GM06990 (cell line): ENCODE measurements at regions not wholly inside any gene's neighbourhood (a gene's known extent, or its start where the extent isn't known, plus 50 kb on each side); places are given as distances from the start of the nearest gene placed in this dataset.

ENCODE experiments used
- DNase-seq: peaks from one replicate; pipeline ENCODE4 v3.0.0-alpha.2; 2011; ENCODE audit not compliant: insufficient read length; ENCODE audit errors: extremely low read depth
- H3K27me3 ChIP-seq: replicated peaks from 2 replicates; pipeline ENCODE4 v1.6.0; 2011; ENCODE audit warnings: low read length; ENCODE audit not compliant: control insufficient read depth, insufficient read depth
- H3K36me3 ChIP-seq: 2 replicates; pipeline ENCODE4 v1.5.1; 2011; ENCODE audit warnings: low read length; ENCODE audit not compliant: control insufficient read depth, insufficient read depth
- H3K4me3 ChIP-seq: replicated peaks from 2 replicates; pipeline ENCODE4 v1.5.1; 2011; ENCODE audit warnings: low read depth, mild to moderate bottlenecking, control low read depth, low read length
- TF ChIP-seq, protein P1 (sequence below): IDR thresholded peaks from 2 replicates; pipeline ENCODE4 v1.5.1; 2011; ENCODE audit warnings: low read length, control low read depth, mild to moderate bottlenecking, inconsistent platforms; ENCODE audit not compliant: insufficient read depth, poor library complexity, severe bottlenecking

DNA sequence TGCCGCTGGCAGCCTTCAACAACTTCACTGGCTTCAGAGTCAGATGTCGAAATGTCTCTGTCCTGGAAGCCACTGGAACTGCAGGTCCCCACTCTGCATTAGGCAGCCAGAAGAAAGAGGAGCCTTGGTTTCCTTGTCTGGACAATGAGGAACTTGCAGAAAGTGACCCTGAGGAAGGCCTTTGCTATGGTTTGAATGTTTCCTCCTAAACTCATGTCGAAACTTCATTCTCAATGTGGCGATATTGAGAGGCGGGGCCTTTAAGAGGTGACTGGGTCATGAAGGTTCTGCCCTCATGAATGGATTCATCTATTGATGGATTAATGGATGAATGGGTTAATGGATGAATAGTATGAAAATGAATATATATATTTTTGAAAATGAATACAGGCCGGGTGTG lies 61.6 kb upstream of the GPR26 start:
- TF ChIP-seq, protein P1, sequence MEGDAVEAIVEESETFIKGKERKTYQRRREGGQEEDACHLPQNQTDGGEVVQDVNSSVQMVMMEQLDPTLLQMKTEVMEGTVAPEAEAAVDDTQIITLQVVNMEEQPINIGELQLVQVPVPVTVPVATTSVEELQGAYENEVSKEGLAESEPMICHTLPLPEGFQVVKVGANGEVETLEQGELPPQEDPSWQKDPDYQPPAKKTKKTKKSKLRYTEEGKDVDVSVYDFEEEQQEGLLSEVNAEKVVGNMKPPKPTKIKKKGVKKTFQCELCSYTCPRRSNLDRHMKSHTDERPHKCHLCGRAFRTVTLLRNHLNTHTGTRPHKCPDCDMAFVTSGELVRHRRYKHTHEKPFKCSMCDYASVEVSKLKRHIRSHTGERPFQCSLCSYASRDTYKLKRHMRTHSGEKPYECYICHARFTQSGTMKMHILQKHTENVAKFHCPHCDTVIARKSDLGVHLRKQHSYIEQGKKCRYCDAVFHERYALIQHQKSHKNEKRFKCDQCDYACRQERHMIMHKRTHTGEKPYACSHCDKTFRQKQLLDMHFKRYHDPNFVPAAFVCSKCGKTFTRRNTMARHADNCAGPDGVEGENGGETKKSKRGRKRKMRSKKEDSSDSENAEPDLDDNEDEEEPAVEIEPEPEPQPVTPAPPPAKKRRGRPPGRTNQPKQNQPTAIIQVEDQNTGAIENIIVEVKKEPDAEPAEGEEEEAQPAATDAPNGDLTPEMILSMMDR = no peak
- no peaks in the 10 kb centered on the region; the same call in 1 of the 2 replicates for H3K27me3 ChIP-seq
- H3K4me3 ChIP-seq = no peak overlapping the region
- no peaks in the 10 kb centered on the region for H3K36me3 ChIP-seq
- DNase-seq = no peak

DNA sequence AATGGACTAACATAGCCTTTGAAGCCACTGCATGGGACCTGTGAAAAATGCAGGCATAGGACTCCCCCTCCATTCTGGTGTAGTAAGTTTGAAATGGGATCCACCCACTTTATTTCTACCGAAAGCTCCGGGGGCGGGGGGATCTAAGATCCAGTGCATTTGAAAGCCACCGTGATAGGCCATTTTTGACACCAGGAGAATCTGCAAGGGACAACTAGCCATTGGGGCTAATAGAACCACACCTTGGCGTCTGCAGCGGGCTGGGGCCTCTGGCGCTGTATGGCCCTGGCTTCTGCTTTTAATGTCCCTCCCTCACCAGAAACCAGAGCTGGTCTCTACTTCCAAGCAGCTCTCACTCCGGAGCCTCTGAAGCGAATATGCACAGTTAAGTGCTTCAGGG lies 60.1 kb upstream of the GPR26 start:
- no peaks in the 10 kb centered on the region for H3K36me3 ChIP-seq
- DNase-seq = no peak
- TF ChIP-seq, protein P1 = no peak
- H3K27me3 ChIP-seq = no peaks in the 10 kb centered on the region
- H3K4me3 ChIP-seq = no peak overlapping the region

DNA sequence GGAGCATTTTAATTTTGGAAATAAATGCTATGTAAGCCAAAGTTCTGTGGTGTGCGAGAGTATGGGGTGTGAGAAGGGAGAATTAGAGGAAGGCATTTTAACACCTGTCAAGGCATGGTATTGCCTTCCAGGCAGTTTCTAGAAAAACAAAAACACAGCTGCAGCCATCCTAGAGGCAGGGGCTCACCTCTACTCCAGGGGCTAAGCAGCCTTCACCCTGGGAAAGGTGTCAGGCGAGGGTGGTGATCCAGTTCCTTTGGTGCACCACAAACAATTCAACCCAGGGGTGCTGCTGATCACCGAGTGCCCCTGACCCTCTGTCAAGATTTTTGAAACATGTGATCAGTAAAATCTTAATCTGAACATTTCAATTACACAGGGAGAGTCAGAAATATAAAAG lies 59.2 kb upstream of the GPR26 start:
- Histone ChIP-seq H3K36me3 (no peaks in the 10 kb centered on the region), H3K27me3 (no peaks in the 10 kb centered on the region), H3K4me3 (no peak overlapping the region)
- TF ChIP-seq, protein P1 = no peak
- no peak for DNase-seq

DNA sequence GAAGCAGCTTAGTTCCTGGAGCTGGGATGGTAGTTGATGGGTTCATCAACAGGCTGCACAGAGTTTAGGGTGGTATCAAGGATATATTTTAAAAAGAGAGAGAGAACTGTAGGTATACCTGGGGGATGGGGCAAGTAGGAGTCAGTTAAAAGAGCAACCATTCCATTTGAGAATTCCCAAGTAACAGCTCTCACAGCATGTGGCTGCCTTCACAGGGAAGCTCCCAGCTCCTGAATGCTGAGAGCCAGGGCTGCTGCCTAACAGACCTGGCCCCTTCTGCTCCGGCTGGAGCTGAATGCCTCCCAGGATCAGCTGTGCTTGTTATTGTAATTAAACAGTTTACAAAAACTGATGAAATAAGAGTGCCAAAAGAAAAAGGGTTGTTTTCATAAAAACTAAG lies 58.8 kb upstream of the GPR26 start:
- TF ChIP-seq, protein P1 = no peak
- H3K27me3 ChIP-seq = no peaks in the 10 kb centered on the region
- H3K36me3 ChIP-seq = no peaks in the 10 kb centered on the region
- DNase-seq = no peak
- H3K4me3 ChIP-seq = no peak overlapping the region

DNA sequence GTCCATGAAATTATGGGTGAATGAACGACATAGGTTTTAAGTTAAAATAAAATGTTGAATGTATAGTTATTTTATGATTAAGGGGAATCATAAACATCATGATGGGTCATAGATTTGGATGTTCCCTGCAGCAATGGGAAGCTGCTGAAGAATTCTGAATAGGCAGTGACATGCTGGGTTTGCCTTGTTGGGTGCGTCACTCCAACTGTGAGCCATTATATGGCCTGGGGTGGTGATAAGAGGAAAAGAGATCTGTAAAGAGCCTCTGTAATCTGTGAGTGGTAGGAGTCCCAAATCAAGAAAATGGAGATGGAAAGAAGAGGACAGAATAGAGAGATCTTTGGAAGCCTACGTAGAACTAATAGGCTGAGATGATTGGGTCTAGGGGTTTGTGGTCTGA lies 58.1 kb upstream of the GPR26 start:
- H3K4me3 ChIP-seq = no peak overlapping the region
- H3K27me3 ChIP-seq = no peaks in the 10 kb centered on the region
- H3K36me3 ChIP-seq = no peaks in the 10 kb centered on the region
- TF ChIP-seq, protein P1 = no peak
- DNase-seq = no peak

DNA sequence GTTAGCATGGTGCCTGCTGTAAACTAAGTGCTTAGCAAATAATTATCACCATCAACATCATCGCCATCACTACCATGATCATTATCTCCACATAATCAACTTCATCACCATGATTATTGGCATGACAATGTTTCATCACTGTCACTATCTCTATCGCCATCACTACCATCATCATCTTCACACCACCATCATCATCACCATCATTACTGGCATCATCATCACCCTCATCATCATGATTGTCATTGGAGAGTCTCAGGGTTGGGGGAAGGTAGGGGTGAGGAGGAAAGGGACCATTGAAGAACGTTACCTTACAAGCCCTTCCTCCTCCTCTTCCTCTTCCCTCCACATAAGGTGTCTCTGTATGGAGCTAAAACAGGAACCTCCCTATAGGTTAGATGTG lies 54.9 kb upstream of the GPR26 start:
- DNase-seq = no peak
- TF ChIP-seq, protein P1 = no peak
- H3K36me3 ChIP-seq = no peaks in the 10 kb centered on the region
- H3K4me3 ChIP-seq = no peak overlapping the region
- H3K27me3 ChIP-seq = no peaks in the 10 kb centered on the region
